GM21723 (cell line): ENCODE measurements at regions not wholly inside any gene's neighbourhood (a gene's known extent, or its start where the extent isn't known, plus 50 kb on each side); places are given as distances from the start of the nearest gene placed in this dataset.

Source experiments
- ATAC-seq: cut with Tn5 transposase; IDR thresholded peaks from one replicate; pipeline ENCODE4 v1.9.1; 2021; ENCODE audit warnings: mild to moderate bottlenecking, moderate library complexity; ENCODE audit not compliant: unreplicated experiment

GRCh38 chr13:90170208-90170607 lies 1177.3 kb upstream of the MIR17HG start:
- ATAC-seq = no peak

- ATAC-seq = no peak
These were observed 1175.8 kb upstream of the MIR17HG start for GRCh38 chr13:90171649-90172048.

- ATAC-seq = no peak
These were observed 1170.0 kb upstream of the MIR17HG start for GRCh38 chr13:90177512-90177911.

- ATAC-seq = no peak
These were observed 1163.1 kb upstream of the MIR17HG start for GRCh38 chr13:90184355-90184754.

- ATAC-seq = no peak
These were observed 1161.8 kb upstream of the MIR17HG start for GRCh38 chr13:90185734-90186133.

GRCh38 chr13:90187478-90188350 lies 1159.8 kb upstream of the MIR17HG start:
- no peak for ATAC-seq

GRCh38 chr13:90188351-90188636 lies 1159.2 kb upstream of the MIR17HG start:
- ATAC-seq = no peak

GRCh38 chr13:90197722-90198121 lies 1149.8 kb upstream of the MIR17HG start:
- ATAC-seq = no peak

GRCh38 chr13:90201202-90201601 lies 1146.3 kb upstream of the MIR17HG start:
- ATAC-seq = no peak

GRCh38 chr13:90201676-90202460 lies 1145.6 kb upstream of the MIR17HG start:
- no peak for ATAC-seq

GRCh38 chr13:90205081-90205480 lies 1142.4 kb upstream of the MIR17HG start:
- no peak for ATAC-seq

- ATAC-seq = no peak
These were observed 1141.6 kb upstream of the MIR17HG start for GRCh38 chr13:90205911-90206310.

GRCh38 chr13:90217275-90217674 lies 1130.2 kb upstream of the MIR17HG start:
- ATAC-seq = no peak

GRCh38 chr13:90222758-90223157 lies 1124.7 kb upstream of the MIR17HG start:
- ATAC-seq = no peak

- ATAC-seq = no peak
These were observed 1117.2 kb upstream of the MIR17HG start for GRCh38 chr13:90230311-90230710.

GRCh38 chr13:90232291-90232690 lies 1115.2 kb upstream of the MIR17HG start:
- no peak for ATAC-seq

GRCh38 chr13:90233933-90234672 lies 1113.4 kb upstream of the MIR17HG start:
- no peak for ATAC-seq

GRCh38 chr13:90237852-90238251 lies 1109.6 kb upstream of the MIR17HG start:
- ATAC-seq = no peak

- ATAC-seq = no peak
These were observed 1109.1 kb upstream of the MIR17HG start for GRCh38 chr13:90238413-90238812.

- no peak for ATAC-seq
These were observed 1108.4 kb upstream of the MIR17HG start for GRCh38 chr13:90239130-90239529.

- ATAC-seq = no peak
These were observed 1101.5 kb upstream of the MIR17HG start for GRCh38 chr13:90246005-90246404.
